ENCODE measurements at regions not wholly inside any gene's neighbourhood (a gene's known extent, or its start where the extent isn't known, plus 50 kb on each side); places are given as distances from the start of the nearest gene placed in this dataset.
A peak's percentile ranks its signal among the peaks of the same experiment; 100 is the strongest.
"Not testable (repeated sequence)": the region's sequence is repeated elsewhere in the genome, so short reads cannot be mapped to it uniquely, and the experiment has no call there.

- no peaks in the 10 kb centered on the region for H3K36me3 ChIP-seq
- no peak overlapping the region for H3K4me3 ChIP-seq (ENCODE audit: low read depth, low read length)
- H3K9me3 ChIP-seq (ENCODE audit: severe bottlenecking) = no peaks in the 10 kb centered on the region
- H3K27ac ChIP-seq = no peak overlapping the region
- no peak for TF ChIP-seq CTCF (IDR thresholded peaks at IDR 0.05; ENCODE audit: low read depth, low read length)
- no peaks in the 10 kb centered on the region for H3K27me3 ChIP-seq (ENCODE audit: insufficient read depth, low read depth, severe bottlenecking)
- DNase-seq = no peak
Measured at GRCh38 chr4:132767901-132768300, 381.2 kb upstream of the PCDH10 start.

GRCh38 chr4:132770776-132771175 lies 378.3 kb upstream of the PCDH10 start:
- Histone ChIP-seq H3K9me3 (ENCODE audit: severe bottlenecking) (no peaks in the 10 kb centered on the region), H3K27me3 (ENCODE audit: insufficient read depth, low read depth, severe bottlenecking) (no peaks in the 10 kb centered on the region), H3K27ac (no peak overlapping the region), H3K4me3 (ENCODE audit: low read depth, low read length) (no peak overlapping the region), H3K36me3 (no peaks in the 10 kb centered on the region)
- no peak for TF ChIP-seq CTCF (IDR thresholded peaks at IDR 0.05; ENCODE audit: low read depth, low read length)
- no peak for DNase-seq

GRCh38 chr4:132792310-132792709 lies 356.8 kb upstream of the PCDH10 start:
- no peak overlapping the region for H3K4me3 ChIP-seq (ENCODE audit: low read depth, low read length)
- no peak for DNase-seq
- no peaks in the 10 kb centered on the region for H3K36me3 ChIP-seq
- TF ChIP-seq CTCF (IDR thresholded peaks at IDR 0.05; ENCODE audit: low read depth, low read length) = no peak
- no peak overlapping the region for H3K27ac ChIP-seq
- H3K9me3 ChIP-seq (ENCODE audit: severe bottlenecking) = no peaks in the 10 kb centered on the region
- H3K27me3 ChIP-seq (ENCODE audit: insufficient read depth, low read depth, severe bottlenecking) = no peaks in the 10 kb centered on the region

- H3K4me3 ChIP-seq (ENCODE audit: low read depth, low read length) = no peak overlapping the region
- no peak overlapping the region for H3K27ac ChIP-seq
- no peaks in the 10 kb centered on the region for H3K36me3 ChIP-seq
- no peaks in the 10 kb centered on the region for H3K27me3 ChIP-seq (ENCODE audit: insufficient read depth, low read depth, severe bottlenecking)
- DNase-seq = no peak
- TF ChIP-seq CTCF (IDR thresholded peaks at IDR 0.05; ENCODE audit: low read depth, low read length) = no peak
- H3K9me3 ChIP-seq (ENCODE audit: severe bottlenecking) = no peaks in the 10 kb centered on the region
Measured at GRCh38 chr4:132797856-132798255, 351.2 kb upstream of the PCDH10 start.

- peak; percentile 48; the same call in 1 of the 2 replicates for TF ChIP-seq CTCF (IDR thresholded peaks at IDR 0.05; ENCODE audit: low read depth, low read length)
- Histone ChIP-seq H3K27ac (no peak overlapping the region), H3K36me3 (no peaks in the 10 kb centered on the region), H3K9me3 (ENCODE audit: severe bottlenecking) (no peaks in the 10 kb centered on the region), H3K27me3 (ENCODE audit: insufficient read depth, low read depth, severe bottlenecking) (no peaks in the 10 kb centered on the region), H3K4me3 (ENCODE audit: low read depth, low read length) (no peak overlapping the region)
- peak; percentile 27 for DNase-seq
Measured at GRCh38 chr4:132809298-132810032, 339.6 kb upstream of the PCDH10 start.

- H3K27ac ChIP-seq; DNase-seq; H3K27me3 ChIP-seq (ENCODE audit: insufficient read depth, low read depth, severe bottlenecking); H3K4me3 ChIP-seq (ENCODE audit: low read depth, low read length); H3K36me3 ChIP-seq; H3K9me3 ChIP-seq (ENCODE audit: severe bottlenecking): not testable (repeated sequence)
Measured at GRCh38 chr4:132813061-132813460, 336.0 kb upstream of the PCDH10 start.

All from WERI-Rb-1 (cell line).